ENCODE measurements at regions not wholly inside any gene's neighbourhood (a gene's known extent, or its start where the extent isn't known, plus 50 kb on each side); places are given as distances from the start of the nearest gene placed in this dataset.

DNA sequence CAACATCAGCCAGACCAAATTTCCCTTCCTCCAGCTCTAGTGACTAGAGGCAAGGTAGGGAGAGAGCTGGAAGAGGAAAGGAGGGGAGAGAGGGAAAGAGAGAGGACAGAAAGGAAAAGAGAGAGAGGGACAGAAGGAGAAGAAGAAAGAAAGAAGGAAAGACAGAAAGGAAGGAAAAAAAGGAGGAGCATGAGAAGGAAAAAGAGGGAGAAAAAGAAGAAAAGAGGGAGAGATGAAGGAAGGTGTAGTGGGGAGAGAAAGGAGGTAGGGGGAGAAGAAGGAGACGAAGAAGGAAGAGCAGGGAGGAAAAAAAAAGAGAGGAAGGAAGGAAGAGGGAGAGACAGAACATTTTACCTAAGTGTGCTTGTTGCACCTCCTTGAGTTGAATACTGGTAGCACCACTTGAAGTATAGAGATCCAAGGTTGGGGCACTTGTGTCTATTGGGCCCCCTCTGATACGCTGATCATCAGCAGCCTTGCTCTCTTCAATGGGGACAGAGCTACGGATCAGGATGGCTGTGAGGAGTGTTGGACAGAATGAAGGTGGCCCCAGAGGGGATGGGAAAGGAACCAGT, 232.5 kb downstream of the SUDS3 start:
- no peak overlapping the region for H3K4me3 ChIP-seq (ENCODE audit: low read depth, low read length)
- no peaks in the 10 kb centered on the region for H3K36me3 ChIP-seq (replicated peaks)
- TF ChIP-seq, protein P1, sequence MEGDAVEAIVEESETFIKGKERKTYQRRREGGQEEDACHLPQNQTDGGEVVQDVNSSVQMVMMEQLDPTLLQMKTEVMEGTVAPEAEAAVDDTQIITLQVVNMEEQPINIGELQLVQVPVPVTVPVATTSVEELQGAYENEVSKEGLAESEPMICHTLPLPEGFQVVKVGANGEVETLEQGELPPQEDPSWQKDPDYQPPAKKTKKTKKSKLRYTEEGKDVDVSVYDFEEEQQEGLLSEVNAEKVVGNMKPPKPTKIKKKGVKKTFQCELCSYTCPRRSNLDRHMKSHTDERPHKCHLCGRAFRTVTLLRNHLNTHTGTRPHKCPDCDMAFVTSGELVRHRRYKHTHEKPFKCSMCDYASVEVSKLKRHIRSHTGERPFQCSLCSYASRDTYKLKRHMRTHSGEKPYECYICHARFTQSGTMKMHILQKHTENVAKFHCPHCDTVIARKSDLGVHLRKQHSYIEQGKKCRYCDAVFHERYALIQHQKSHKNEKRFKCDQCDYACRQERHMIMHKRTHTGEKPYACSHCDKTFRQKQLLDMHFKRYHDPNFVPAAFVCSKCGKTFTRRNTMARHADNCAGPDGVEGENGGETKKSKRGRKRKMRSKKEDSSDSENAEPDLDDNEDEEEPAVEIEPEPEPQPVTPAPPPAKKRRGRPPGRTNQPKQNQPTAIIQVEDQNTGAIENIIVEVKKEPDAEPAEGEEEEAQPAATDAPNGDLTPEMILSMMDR (IDR thresholded peaks at IDR 0.05; ENCODE audit: low read depth, low read length, missing control alignments) = no peak
- H3K27me3 ChIP-seq (replicated peaks) = no peaks in the 10 kb centered on the region
- in situ Hi-C loops (cut with HindIII; ENCODE audit: low pct_ligation_motif_present, low sequenced_read_pairs) = no loop called here
- H3K27ac ChIP-seq = no peak overlapping the region
- DNase-seq = no peak

DNA sequence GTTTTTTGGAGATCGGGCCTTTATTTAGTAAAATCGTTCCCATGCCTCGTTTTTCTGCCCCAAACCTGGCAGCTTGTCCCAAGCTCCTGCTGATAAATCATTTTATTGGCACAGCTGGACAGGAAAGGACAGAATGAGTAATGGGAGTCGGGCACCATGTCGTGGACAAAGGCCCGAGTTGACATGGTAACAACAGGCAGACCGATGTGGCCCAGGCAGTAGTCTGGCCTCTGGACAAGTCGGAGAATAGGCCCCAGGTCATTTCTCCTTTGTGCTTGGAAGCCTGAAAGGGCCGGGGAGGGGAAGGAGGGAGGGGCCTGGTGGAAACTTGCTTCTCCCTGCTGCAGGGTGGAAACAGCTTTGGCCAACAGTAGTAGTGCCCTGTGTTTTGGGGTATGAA, 234.9 kb downstream of the SUDS3 start:
- H3K4me3 ChIP-seq (ENCODE audit: low read depth, low read length) = no peak overlapping the region
- no peak overlapping the region for H3K27ac ChIP-seq
- H3K36me3 ChIP-seq (replicated peaks) = no peaks in the 10 kb centered on the region
- DNase-seq = no peak
- TF ChIP-seq, protein P1 (IDR thresholded peaks at IDR 0.05; ENCODE audit: low read depth, low read length, missing control alignments) = no peak
- in situ Hi-C loops (cut with HindIII; ENCODE audit: low pct_ligation_motif_present, low sequenced_read_pairs) = no loop called here
- no peaks in the 10 kb centered on the region for H3K27me3 ChIP-seq (replicated peaks)

DNA sequence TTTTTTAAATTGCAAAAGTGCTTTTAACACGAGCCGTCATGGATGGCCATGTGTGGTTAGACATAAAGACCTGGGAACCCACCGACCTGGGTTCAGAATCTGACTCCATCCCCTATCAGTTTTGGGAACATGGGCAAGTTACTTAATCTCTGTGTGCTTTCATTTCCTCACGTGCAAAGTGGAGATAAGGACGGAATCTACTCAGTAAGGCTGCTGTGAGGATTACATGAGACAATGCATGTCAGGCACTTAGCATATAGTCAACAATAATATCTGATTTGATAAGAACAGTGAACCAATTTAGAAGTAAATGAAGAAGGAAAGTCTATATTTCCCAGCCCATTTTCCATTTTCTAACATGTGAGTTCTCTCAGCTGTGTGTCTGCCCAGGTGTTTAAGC, 235.4 kb downstream of the SUDS3 start:
- in situ Hi-C loops (cut with HindIII; ENCODE audit: low pct_ligation_motif_present, low sequenced_read_pairs) = no loop called here
- no peaks in the 10 kb centered on the region for H3K36me3 ChIP-seq (replicated peaks)
- no peak for DNase-seq
- TF ChIP-seq, protein P1 (IDR thresholded peaks at IDR 0.05; ENCODE audit: low read depth, low read length, missing control alignments) = no peak
- no peak overlapping the region for H3K4me3 ChIP-seq (ENCODE audit: low read depth, low read length)
- H3K27me3 ChIP-seq (replicated peaks) = no peaks in the 10 kb centered on the region
- H3K27ac ChIP-seq = no peak overlapping the region

DNA sequence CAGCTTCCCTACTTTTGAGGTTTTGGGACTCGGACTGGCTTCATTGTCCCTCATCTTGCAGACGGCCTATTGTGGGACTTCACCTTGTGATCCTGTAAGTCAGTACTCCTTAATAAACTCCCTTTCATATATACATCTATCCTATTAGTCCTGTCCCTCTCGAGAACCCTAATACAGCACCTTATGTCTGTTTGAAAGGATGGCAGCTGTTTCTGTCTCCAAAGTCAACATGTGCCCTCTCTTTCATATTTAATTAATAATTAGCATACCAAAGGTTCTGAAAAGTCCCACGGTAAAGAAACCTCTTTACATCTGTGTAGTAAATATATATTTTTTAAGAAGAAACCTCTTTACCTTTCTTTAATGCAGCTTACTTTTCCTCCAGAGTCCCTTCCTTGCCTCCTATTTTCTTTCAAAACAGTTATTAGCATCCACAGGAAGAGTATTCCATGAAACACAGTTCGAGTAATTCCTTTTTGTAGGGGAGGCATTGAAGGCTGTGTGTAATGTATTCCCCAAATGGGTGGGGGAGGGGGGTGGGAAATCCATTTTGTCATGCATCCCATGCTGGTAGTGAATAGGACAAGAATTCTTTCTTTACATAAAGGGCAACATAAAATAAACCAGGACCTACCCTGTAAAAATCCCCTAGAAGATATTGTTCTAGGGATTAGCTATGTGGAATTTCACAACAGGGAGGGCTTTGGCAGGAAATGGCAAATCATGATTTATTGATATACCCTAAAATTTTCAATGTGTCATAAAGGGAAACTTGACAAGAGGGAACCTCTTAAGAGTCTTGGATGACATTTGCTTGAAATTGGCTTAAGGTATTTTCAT, 241.5 kb downstream of the SUDS3 start:
- no peak for DNase-seq
- no peak overlapping the region for H3K27ac ChIP-seq
- no peaks in the 10 kb centered on the region for H3K36me3 ChIP-seq (replicated peaks)
- TF ChIP-seq, protein P1 (IDR thresholded peaks at IDR 0.05; ENCODE audit: low read depth, low read length, missing control alignments) = no peak
- H3K4me3 ChIP-seq (ENCODE audit: low read depth, low read length) = no peak overlapping the region
- in situ Hi-C loops (cut with HindIII; ENCODE audit: low pct_ligation_motif_present, low sequenced_read_pairs) = no loop called here
- H3K27me3 ChIP-seq (replicated peaks) = no peaks in the 10 kb centered on the region

DNA sequence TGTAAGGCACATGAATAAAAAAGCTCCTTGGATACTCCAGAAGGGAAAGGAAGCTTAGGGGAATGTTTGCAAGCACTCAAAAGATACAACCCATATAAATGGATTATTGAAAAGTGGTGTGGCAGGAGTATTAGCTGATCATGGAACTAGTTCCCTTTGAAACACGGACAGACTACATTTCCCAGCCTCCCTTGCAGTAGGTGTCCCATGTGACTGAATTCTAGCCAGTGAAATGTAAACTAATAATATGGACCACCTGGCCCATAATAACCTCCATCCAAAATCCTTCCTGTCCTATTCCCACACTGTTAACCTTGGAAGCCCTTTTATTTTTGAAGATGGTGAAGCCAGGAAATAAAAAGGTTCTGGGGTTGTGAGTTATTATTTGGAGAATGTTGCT, 242.3 kb downstream of the SUDS3 start:
- H3K27me3 ChIP-seq (replicated peaks) = no peaks in the 10 kb centered on the region
- no peaks in the 10 kb centered on the region for H3K36me3 ChIP-seq (replicated peaks)
- no peak overlapping the region for H3K27ac ChIP-seq
- H3K4me3 ChIP-seq (ENCODE audit: low read depth, low read length) = no peak overlapping the region
- DNase-seq = no peak
- TF ChIP-seq, protein P1 (IDR thresholded peaks at IDR 0.05; ENCODE audit: low read depth, low read length, missing control alignments) = no peak
- in situ Hi-C loops (cut with HindIII; ENCODE audit: low pct_ligation_motif_present, low sequenced_read_pairs) = no loop called here

Data from brain microvascular endothelial cell (primary cell).